Lung (tissue), 11 donors: ENCODE measurements at regions not wholly inside any gene's neighbourhood (a gene's known extent, or its start where the extent isn't known, plus 50 kb on each side); places are given as distances from the start of the nearest gene placed in this dataset.

Experiments
- ATAC-seq: fragments of 200-7000 bp; cut with Tn5 transposase; one replicate; pipeline ENCODE4 v1.9.1; 2020; ENCODE audit warnings: moderate number of reproducible peaks; ENCODE audit not compliant: insufficient read depth, low FRiP score
- DNase-seq, 3 donors: peaks; one replicate each; pipeline ENCODE4 v3.0.0-alpha.2; 2013 to 2017
- H3K27ac ChIP-seq, 2 donors: one replicate each; pipeline ENCODE4 v1.5.1; 2013; ENCODE audit warnings: mild to moderate bottlenecking in 2 of 2, moderate library complexity in 2 of 2, control low read depth in 1 of 2, inconsistent platforms in 1 of 2, low read depth in 1 of 2, low read length in 1 of 2
- H3K27me3 ChIP-seq, 3 donors: one replicate each; pipeline ENCODE4 v1.5.1; 2013; ENCODE audit warnings: low read length in 2 of 3; ENCODE audit not compliant: control insufficient read depth in 3 of 3, insufficient read depth in 3 of 3
- H3K36me3 ChIP-seq, 4 donors: one replicate each; pipeline ENCODE4 v1.5.1; 2013; ENCODE audit warnings: low read length in 4 of 4, mild to moderate bottlenecking in 1 of 4, moderate library complexity in 1 of 4; ENCODE audit not compliant: control insufficient read depth in 4 of 4, insufficient read depth in 4 of 4
- H3K4me1 ChIP-seq, 5 donors: one replicate each; pipeline ENCODE4 v1.5.1; 2013; ENCODE audit warnings: low read length in 5 of 5, mild to moderate bottlenecking in 2 of 5, moderate library complexity in 1 of 5; ENCODE audit not compliant: control insufficient read depth in 5 of 5, insufficient read depth in 5 of 5
- H3K4me3 ChIP-seq: one replicate; pipeline ENCODE4 v1.5.1; 2013; ENCODE audit warnings: mild to moderate bottlenecking, control low read depth, moderate library complexity
- H3K9ac ChIP-seq, 2 donors: one replicate each; pipeline ENCODE4 v1.5.1; 2013; ENCODE audit warnings: low read length in 2 of 2, control low read depth in 1 of 2; ENCODE audit not compliant: insufficient read depth in 1 of 2
- H3K9me3 ChIP-seq, 4 donors: one replicate each; pipeline ENCODE4 v1.5.1; 2013; ENCODE audit warnings: low read length in 3 of 4, mild to moderate bottlenecking in 1 of 4, moderate library complexity in 1 of 4; ENCODE audit not compliant: control insufficient read depth in 4 of 4, insufficient read depth in 3 of 4
- WGBS, 2 donors: extraction: QIAGEN DNeasy Blood & Tissue Kit; methylation state at CpG; one replicate each; pipeline ENCODE4 v1.1.7; 2013; 5-methylcytosine and 5-hydroxymethylcytosine counted together
- TF ChIP-seq, protein P1 (sequence below): IDR thresholded peaks from 2 replicates; pipeline ENCODE4 v1.5.1; 2012; ENCODE audit warnings: mild to moderate bottlenecking; ENCODE audit errors: control extremely low read depth, extremely low read depth
- donor health status: control.
- donor health status: control.
- donor health status: Bipolar disorder and iron deficiency.
- donor health status: healthy.
- donor health status: DM: yes; HTN: yes; CAD: no.

DNA sequence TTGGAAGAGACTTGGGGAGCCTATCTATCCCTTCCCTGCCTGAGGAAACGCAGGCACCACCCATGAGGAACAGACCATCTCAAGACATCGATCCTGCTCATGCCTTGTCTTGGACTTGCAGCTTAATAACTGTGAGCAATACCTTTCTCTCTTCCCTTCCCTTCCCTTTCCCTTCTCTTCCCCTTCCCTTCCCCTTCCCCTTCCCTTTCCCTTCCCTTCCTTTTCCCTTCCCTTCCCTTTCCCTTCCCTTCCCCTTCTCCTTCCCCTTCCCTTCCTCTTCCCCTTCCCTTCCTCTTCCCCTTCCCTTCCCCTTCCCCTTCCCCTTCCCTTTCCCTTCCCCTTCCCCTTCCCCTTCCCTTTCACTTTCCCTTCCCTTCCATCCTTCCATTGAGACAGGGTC, 650.7 kb upstream of the SOX11 start:
- 87 to 98% methylated on average over 2 of the region's 2 CpGs for WGBS, 2 donors
- no peaks in the 10 kb centered on the region for H3K27me3 ChIP-seq
- TF ChIP-seq, protein P1, sequence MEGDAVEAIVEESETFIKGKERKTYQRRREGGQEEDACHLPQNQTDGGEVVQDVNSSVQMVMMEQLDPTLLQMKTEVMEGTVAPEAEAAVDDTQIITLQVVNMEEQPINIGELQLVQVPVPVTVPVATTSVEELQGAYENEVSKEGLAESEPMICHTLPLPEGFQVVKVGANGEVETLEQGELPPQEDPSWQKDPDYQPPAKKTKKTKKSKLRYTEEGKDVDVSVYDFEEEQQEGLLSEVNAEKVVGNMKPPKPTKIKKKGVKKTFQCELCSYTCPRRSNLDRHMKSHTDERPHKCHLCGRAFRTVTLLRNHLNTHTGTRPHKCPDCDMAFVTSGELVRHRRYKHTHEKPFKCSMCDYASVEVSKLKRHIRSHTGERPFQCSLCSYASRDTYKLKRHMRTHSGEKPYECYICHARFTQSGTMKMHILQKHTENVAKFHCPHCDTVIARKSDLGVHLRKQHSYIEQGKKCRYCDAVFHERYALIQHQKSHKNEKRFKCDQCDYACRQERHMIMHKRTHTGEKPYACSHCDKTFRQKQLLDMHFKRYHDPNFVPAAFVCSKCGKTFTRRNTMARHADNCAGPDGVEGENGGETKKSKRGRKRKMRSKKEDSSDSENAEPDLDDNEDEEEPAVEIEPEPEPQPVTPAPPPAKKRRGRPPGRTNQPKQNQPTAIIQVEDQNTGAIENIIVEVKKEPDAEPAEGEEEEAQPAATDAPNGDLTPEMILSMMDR: no peak
- H3K9ac ChIP-seq: no peak overlapping the region
- H3K9me3 ChIP-seq: no peaks in the 10 kb centered on the region
- no peak overlapping the region for H3K4me3 ChIP-seq
- no peaks in the 10 kb centered on the region for H3K36me3 ChIP-seq
- DNase-seq (no peak), ATAC-seq (no peak)
- H3K4me1 ChIP-seq: peaks cover 0 to 2% (median 0%) of the 10 kb centered on the region in 5 donors
- H3K27ac ChIP-seq: no peak overlapping the region

DNA sequence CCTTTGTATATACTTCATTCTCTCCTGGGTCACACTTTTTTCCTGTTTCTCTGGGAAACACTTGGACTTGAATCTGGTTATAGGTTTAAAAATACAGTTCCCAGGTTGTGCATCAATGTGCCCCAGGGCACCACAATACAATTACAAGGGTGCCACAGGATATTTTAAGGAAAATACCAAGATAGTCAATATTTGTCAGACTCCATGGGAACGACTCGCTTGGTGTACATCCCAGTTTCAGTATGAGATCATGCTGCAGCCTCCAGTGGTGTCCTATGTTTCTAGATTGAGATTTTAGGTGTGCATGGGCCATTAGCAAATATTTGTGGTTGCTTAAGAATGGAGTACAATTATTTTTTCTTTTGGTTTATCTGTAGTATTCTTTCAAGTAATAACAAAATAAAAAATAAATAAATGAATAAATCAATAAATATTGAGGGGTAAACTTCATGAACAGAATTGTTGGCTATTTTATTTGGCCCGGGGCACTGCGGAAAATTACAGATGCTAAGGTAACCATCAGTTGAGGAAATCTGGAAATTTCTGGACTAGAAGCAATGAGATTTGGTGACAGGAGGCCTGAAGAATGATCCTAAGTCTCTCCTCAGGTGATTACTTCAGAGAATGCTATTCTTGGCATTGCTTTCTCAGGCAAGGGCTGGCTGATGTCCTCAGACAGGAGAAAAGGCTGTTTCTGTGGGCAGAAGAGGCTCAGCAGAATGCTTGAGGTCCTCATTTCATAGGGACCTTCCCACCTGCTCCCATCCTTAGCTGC, 649.3 kb upstream of the SOX11 start:
- no peak overlapping the region for H3K4me3 ChIP-seq
- 89 to 91% methylated on average over 4 of the region's 4 CpGs for WGBS, 2 donors

DNA sequence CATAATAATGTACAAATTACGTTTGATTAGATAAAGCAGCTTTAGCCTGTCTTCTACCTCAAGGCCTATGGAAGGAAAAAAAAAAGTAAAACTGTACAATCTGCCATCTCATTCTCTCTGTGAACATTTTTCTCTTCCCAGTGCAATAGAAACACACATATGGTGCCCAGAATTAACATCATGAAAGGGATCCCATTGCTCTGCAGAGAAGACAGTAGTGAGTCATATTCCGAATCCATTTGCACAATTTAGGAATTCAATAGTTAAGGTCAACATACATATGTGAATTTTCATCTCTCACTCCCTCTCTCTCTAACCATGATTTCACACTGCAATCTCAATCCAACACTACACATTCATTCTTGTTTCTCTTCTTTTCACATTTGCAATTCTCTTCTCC, 640.9 kb upstream of the SOX11 start:
- Histone ChIP-seq H3K9me3 (peaks cover 0 to 2% (median 0%) of the 10 kb centered on the region in 4 donors), H3K27me3 (no peaks in the 10 kb centered on the region), H3K36me3 (no peaks in the 10 kb centered on the region), H3K4me3 (no peak overlapping the region), H3K4me1 (no peaks in the 10 kb centered on the region), H3K9ac (no peak overlapping the region), H3K27ac (no peak overlapping the region)
- ATAC-seq: no peak
- TF ChIP-seq, protein P1: no peak
- no peak for DNase-seq
- WGBS, 2 donors: 79 to 86% methylated on average over 2 of the region's 2 CpGs

More for the DNA sequence above, 649.3 kb upstream of the SOX11 start:
- TF ChIP-seq, protein P1: no peak
- DNase-seq: no peak
- no peaks in the 10 kb centered on the region for H3K36me3 ChIP-seq
- H3K4me1 ChIP-seq: peaks cover 0 to 2% (median 0%) of the 10 kb centered on the region in 5 donors
- H3K9ac ChIP-seq: no peak overlapping the region
- no peaks in the 10 kb centered on the region for H3K9me3 ChIP-seq
- no peak overlapping the region for H3K27ac ChIP-seq
- H3K27me3 ChIP-seq: no peaks in the 10 kb centered on the region
- no peak for ATAC-seq
